ENCODE measurements at regions not wholly inside any gene's neighbourhood (a gene's known extent, or its start where the extent isn't known, plus 50 kb on each side); places are given as distances from the start of the nearest gene placed in this dataset.

DNA sequence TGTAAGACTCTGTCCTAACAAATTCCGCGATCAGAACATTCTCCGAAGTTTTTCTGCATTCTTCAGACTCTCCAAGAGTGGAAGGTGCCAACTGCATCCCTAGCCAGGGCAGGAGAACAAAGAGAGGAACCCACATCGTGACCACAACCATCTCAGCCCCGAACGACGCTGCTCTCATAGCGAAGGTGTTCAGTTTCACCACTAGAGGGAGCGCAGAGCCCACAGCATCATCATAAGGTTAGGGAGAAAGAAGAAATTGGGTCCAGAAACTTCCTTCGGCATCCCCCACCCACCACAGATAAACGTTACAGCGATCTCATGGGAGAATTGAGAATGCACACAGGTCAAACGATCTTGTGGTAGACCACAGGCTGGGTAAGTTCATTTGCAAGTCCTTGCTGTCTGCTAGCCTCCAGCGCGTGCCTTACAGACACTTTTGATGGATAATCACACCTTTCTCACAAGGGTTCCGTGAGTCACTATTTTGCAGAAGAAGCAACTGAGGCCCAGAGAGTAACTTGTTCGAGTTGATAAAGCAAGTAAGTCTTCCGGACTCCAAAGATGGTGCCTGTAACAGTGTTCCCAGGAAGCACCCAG, 53.7 kb upstream of the ARL4C start:
- peak; percentile 42 to 44 for DNase-seq

DNA sequence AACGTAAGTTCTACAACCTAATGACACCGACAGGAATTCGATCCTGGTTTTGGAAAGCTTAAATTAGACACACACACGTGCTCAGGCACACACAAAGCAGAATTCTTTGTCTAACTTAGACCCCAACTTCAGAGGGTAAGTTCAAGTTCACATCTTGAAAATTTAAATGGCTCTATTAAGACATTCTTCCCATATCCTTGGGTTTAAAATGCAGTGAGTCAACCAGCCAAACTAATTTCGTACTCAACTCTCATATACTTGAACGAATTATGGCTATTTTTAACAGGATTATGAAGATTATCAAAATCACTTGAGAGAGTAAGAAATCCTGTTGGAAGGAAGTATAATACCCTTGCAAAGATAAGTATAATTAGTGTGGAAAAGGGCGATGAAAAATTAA, 53.2 kb upstream of the ARL4C start:
- DNase-seq = no peak

DNA sequence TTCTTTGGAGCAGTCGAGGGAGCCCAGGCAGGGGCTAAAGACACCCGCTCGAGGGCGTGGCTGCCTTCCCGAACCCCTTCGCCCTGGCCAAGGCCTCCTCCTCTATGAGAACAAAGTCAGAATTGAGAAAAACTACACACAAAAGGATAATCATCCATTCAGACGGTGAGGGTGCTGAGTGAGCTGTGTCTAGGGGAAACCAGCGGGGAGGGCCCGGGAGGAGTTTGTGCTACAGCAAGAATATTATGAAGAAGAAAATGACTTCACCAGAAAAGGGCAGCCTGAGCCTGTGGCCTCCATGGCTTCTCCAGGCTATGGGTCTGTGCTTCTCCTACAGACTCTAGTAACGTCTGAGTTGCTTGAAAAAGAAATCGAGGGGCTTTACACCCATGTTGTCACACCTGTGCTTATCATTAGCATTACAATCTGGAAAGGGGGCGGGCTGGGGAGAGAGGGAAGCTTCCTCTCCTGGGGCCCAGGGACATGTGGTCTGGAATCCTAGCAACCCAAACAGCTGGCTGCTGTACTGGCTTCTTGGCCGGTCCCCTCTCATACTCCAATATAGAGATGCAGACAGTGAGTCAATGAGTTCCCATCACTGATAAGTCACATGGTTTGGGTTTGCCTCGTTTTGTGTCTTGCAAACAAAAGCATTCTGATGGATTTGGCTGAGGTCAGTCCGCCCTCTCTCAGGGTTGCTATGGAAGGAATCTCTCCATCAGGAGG, 52.0 kb upstream of the ARL4C start:
- no peak for DNase-seq

DNA sequence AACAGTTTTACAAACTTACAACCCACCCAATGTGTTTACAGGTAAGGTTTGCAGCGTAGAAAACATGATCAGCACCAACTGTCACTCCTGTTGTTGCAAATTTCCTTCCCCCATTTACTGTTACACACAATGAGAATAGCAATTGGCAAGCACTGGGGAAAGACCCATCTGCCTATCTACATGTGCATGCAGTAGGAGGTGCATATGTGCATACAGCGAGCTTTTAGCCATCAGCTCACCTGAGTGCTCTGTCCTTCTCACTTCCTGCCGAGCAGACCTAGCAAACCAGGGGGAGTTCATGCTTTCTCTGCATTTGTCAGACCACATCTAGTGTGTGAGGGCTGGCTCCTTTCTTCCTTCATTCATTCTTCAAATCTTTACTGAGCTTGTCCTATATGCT, 49.9 kb upstream of the ARL4C start:
- no peak for DNase-seq
